ENCODE measurements at regions not wholly inside any gene's neighbourhood (a gene's known extent, or its start where the extent isn't known, plus 50 kb on each side); places are given as distances from the start of the nearest gene placed in this dataset.
"Not testable (repeated sequence)": the region's sequence is repeated elsewhere in the genome, so short reads cannot be mapped to it uniquely, and the experiment has no call there.

DNA sequence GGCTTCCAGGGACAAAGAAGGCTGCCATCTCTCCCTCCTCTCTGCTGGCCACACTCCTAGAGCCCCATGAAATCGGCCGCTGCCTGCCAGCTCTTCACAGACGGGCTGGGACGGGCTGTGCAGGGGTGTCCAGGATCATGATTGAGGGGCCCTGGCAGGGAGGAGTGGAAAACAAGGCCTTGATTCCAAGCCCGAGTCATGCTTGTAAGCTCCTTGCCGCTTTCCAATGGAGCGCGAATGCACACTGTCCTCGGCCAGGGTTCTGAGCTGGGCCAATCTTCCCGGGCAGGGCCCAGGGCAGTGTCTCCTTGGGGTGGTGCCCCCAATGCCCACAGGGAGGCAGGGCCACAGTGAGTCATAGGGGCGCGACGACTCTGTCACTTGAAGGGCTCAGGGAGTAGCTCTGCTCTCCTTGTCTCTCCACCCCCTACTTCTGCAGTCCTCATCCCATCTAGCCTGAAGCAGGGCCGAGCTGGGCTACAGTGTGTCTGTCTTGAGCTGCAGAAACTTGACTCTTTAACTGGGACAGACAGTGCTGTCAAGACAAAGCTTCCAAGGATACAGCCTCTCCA lies 186.2 kb upstream of the SVIL start:
- DNase-seq: peak; percentile 12

DNA sequence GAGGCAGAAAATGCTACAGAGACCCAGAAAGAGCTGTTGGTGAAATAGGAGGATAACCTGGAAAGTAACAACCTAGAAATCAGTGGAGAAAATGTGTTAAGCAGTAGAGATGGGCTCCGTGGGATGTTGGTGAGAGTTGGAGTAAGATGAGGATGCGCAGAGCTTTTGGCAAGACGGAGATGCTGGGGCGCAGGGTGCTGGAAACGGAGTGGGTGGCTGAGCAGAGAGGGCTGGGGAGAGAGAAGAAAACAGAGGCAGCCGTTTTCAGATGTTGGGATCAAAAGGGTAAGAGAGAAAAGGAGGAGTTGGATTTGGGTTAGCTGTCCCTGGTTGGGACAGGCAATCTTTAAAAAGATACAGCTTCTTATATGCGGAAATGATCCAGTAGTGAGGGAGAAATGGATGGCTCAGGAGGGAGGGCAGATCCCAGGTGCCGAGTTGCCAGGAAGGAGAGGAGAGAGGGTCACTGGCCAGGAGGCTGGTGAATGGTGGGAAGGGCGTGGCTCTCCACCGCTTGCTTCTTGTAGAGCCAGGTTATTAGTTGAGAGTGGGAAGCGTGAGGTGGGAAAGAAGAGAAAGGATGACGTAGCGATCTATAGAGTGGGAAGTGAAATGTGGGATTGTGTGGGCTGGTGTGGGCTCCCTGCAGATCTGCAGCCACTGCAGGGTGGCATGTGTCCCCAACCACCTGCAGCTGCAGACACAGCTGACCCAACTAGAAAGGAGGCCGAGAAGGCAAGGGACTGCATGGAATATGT lies 182.2 kb upstream of the SVIL start:
- DNase-seq: no peak

DNA sequence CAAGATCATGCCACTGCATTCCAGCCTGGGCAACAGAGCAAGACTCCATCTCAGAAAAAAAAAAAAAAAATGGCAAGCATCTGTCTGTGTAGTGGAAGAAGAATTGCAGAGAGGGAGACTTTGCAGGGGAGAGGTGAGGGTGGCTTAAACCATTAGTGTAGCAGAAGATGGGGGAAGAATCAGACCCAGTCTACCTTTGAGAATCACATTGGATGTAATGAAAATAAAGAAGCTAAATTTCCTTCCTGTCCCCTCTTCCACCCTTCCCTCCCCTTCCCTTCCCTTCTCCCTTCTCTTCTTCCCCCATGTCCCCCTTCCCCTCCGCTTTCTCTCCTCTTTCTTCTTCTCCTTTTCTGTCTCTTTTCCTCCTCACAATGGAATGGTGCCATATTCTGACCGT lies 180.8 kb upstream of the SVIL start:
- DNase-seq: no peak

- peak; percentile 81 for DNase-seq
Observed at GRCh38 chr10:29811751-29812427, 177.1 kb upstream of the SVIL start.

DNA sequence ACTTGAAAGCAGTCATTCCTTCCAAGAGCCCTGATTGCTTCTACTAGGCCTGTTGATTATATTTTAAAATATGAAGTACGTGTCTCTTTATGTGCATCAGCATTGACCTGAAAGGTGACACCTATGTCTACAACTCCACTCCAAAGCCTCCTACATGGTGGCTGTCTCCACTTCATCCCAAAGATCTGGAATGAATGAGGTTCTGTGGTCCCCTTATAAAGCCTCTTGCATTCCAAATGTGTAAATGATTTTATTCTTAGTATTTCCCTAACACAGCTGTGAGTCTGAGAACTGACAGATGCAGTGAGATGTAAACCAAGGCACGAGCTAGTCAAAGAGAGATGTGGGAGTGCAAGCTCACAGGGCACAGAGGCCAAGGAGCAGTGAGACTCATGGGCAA lies 176.0 kb upstream of the SVIL start:
- DNase-seq: no peak

GRCh38 chr10:29810231-29810630 lies 175.5 kb upstream of the SVIL start:
- DNase-seq: not testable (repeated sequence)

DNA sequence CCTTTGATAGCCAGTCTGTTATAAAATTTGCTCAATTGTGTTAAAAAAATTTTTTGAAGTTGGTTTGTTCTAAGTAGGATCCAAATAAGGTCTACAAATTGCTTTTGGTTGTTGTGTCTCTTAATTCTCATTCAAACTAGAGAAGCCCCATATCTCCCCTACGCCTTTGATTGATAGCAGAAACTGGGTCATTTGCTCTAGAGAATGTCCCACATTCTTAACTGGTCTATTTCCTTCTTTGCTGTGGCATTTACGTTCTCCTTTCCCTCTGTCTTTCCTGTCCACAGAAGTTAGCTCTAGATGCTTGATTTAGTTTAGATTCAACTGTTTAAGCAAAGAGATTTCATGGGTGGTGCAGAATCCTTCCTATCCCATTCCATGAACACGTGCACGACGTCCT lies 174.6 kb upstream of the SVIL start:
- DNase-seq: no peak

- no peak for DNase-seq
Observed at GRCh38 chr10:29807163-29807806, 172.5 kb upstream of the SVIL start.

DNA sequence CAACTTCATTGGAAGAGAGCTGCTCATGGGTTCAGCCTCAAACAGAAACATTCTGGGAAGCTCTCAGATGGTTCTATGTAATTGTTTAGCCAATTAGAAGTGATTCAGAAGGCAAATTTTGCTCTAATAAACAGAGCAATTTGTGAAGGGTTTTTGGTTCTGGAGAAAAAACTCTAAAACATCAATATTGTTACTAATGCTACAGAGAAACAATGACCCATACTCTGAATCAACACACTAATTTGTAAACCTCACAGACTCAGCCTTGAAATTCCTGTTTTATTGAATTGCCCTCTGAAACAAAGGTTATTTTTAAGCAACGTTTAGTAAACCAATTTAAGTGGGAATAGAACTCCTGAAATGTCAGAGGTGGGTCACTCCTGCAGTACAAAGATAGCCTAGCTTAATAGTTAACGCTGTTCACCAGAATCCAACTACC lies 171.6 kb upstream of the SVIL start:
- DNase-seq: no peak

DNA sequence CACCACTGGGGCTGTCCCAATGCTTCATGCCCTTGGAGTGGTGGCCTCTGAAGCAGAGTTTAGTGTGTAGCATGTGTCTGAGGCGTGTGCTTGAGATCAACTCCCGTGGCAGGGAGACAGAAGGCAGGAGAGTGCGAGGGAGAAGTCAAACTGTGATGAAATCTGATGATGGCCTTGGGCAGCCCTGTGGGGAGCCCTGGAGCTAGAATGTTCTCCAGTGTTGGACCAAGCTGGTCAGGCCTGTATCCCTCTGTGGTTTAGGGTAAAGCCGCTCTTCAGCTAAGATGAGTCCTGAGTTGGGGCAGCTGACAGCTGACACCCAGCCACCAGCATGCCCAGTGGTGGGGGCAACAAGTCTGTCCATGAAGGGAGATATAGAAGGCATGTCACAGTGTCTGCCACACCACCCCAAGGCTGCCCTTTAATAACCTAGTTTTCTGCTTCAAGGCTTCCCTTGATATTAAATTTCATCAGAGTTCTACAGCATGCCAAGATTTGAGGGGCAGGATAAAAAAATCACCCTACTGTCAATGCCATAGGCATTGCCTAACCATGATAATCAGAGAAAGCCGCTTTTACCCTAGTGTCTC lies 170.5 kb upstream of the SVIL start:
- no peak for DNase-seq

GRCh38 chr10:29804025-29804852 lies 169.5 kb upstream of the SVIL start:
- DNase-seq: peak; percentile 20

DNA sequence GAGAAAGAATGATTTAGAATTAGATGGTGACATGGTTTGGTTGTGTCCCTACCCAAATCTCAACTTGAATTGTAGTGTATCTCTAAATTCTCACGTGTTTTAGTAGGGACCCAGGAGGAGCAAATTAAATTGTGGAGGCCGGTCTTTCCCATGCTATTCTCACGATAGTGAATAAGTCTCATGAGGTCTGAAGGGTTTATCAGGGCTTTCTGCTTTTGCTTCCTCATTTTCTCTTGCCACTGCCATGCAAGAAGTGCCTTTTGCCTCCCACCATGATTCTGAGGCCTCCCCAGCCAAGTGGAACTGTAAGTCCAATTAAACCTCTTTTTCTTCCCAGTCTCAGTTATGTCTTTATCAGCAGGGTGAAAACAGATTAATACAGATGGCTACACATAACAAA lies 167.4 kb upstream of the SVIL start:
- DNase-seq: peak; percentile 36

GRCh38 chr10:29798921-29799690 lies 164.3 kb upstream of the SVIL start:
- no peak for DNase-seq

- DNase-seq: no peak
Observed at GRCh38 chr10:29797616-29798015, 162.8 kb upstream of the SVIL start.

DNA sequence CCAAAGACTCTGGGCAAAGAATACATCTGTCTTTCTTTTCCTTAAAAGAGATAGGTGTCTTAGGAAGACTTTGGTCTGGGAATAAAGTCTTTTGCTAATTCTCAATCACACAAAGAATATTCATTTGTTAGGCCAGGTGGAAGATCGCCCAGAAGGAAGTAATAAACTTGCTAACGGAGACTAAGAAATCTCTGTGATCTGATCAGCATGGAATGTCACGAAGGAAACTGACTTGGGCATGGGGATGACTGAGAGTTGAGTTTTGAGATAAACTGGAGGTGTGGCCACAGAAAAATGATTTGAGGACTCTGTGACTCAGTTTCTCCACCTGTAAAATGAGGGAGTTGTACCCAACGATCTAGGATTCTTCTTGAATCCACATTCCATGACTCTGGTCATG lies 161.1 kb upstream of the SVIL start:
- no peak for DNase-seq

DNA sequence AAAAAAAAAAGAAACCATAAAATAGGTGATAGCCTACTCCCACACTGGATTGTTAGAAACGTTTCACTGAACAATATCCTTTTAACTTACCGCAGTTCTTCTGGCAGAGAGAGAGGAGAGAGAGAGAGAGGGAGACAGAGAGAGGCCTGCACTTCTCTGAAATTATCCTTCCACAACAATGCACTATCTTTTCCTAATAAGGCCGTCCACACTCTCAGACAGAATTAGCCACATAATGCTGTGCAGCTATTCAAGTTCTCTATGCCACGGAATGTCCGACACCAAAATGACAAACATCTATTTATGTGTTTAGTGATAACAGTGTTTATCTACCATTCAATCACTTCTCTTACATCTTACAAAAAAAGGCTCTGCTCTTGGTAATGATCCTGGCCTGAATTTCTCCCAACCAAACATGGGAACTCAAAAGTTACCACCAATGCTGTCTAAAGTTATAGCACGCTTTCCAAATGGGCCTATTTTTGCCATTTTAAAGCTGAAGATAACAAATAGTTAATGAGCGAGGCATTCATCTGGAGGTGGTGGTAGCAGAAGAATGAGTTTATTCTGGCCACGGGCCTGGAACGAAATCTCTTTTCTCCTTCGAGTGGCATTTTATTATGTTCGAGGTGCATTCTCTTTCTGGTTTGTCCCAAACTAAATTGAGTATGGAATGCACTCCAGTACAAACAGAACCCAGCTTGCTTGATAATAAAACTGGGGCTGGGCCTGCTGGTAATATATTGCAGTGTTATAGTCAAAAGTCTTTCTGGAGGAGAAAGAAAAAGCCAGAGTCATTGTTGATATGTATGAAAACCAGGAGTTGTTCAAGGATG lies 160.2 kb upstream of the SVIL start:
- no peak for DNase-seq

GRCh38 chr10:29791773-29792172 lies 157.0 kb upstream of the SVIL start:
- DNase-seq: peak; percentile 47

DNA sequence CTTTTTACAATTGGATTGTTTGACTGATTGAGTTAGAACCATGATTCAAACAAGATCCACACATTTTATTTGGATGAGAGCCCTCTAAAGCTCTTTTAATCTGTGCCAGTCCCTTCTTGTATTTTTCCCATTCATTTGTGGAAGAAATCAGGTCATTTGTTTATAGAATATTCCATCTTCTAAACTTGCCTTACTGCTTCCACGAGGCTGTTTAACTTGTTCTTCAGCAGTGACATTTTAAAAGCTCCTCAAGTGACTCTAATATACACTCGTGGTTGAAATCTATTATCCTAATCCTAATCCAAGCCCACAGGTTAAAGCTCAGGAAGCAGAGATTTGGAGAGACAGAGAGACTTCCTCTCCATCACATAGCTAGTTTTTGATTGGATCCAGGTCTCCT lies 155.4 kb upstream of the SVIL start:
- DNase-seq: no peak

GRCh38 chr10:29788113-29788512 lies 153.3 kb upstream of the SVIL start:
- no peak for DNase-seq

- DNase-seq: no peak
Observed at GRCh38 chr10:29785701-29786100, 150.9 kb upstream of the SVIL start.
